ENCODE measurements at regions not wholly inside any gene's neighbourhood (a gene's known extent, or its start where the extent isn't known, plus 50 kb on each side); places are given as distances from the start of the nearest gene placed in this dataset.

GRCh38 chr14:40989260-40989659 lies 617.4 kb upstream of the LRFN5 start:
- H3K27me3 Mint-ChIP-seq: no peaks in the 10 kb centered on the region
- H3K27ac Mint-ChIP-seq: no peak overlapping the region
- intact Hi-C loops (cut with micrococcal nuclease): no loop called here
- POLR2A ChIA-PET: no interaction called here
- no peak for DNase-seq
- ATAC-seq: no peak
- CTCF ChIA-PET: no interaction called here
- H3K4me1 Mint-ChIP-seq (ENCODE audit: low read depth): no peaks in the 10 kb centered on the region
- H3K9me3 Mint-ChIP-seq: peaks cover 21% of the 10 kb centered on the region
- TF ChIP-seq, protein P1, sequence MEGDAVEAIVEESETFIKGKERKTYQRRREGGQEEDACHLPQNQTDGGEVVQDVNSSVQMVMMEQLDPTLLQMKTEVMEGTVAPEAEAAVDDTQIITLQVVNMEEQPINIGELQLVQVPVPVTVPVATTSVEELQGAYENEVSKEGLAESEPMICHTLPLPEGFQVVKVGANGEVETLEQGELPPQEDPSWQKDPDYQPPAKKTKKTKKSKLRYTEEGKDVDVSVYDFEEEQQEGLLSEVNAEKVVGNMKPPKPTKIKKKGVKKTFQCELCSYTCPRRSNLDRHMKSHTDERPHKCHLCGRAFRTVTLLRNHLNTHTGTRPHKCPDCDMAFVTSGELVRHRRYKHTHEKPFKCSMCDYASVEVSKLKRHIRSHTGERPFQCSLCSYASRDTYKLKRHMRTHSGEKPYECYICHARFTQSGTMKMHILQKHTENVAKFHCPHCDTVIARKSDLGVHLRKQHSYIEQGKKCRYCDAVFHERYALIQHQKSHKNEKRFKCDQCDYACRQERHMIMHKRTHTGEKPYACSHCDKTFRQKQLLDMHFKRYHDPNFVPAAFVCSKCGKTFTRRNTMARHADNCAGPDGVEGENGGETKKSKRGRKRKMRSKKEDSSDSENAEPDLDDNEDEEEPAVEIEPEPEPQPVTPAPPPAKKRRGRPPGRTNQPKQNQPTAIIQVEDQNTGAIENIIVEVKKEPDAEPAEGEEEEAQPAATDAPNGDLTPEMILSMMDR (IDR thresholded peaks at IDR 0.05): no peak
- H3K4me3 Mint-ChIP-seq: no peak overlapping the region
- H3K36me3 Mint-ChIP-seq (ENCODE audit: low read depth): no peaks in the 10 kb centered on the region

DNA sequence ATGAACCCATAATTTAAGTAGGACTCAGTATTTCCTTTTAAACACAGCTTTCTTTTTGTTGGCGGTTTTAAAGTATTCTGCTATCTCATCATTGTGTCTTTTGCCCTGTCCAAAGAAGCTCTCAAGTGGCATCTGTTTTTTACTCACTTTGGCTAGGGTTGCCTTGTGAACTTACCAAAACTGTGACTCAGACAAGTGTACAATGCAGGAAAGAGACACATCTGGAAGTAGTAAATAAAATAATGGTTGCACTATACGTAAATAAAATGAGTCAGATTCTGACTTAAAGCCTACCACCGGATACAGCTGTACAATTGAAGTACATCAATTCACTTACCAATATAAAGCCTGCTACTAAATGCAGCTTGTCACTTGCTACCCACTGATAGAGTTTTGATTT lies 619.2 kb upstream of the LRFN5 start:
- no peak for ATAC-seq
- Mint-ChIP-seq H3K27me3 (no peaks in the 10 kb centered on the region), H3K27ac (no peak overlapping the region), H3K9me3 (peaks cover 14% of the 10 kb centered on the region), H3K4me1 (ENCODE audit: low read depth) (no peaks in the 10 kb centered on the region), H3K4me3 (no peak overlapping the region), H3K36me3 (ENCODE audit: low read depth) (no peaks in the 10 kb centered on the region)
- POLR2A ChIA-PET: no interaction called here
- TF ChIP-seq, protein P1 (IDR thresholded peaks at IDR 0.05): no peak
- intact Hi-C loops (cut with micrococcal nuclease): no loop called here
- CTCF ChIA-PET: no interaction called here
- DNase-seq: no peak

GRCh38 chr14:40986655-40987054 lies 620.0 kb upstream of the LRFN5 start:
- CTCF ChIA-PET: no interaction called here
- Mint-ChIP-seq H3K36me3 (ENCODE audit: low read depth) (no peaks in the 10 kb centered on the region), H3K9me3 (peaks cover 8% of the 10 kb centered on the region), H3K27ac (no peak overlapping the region), H3K4me3 (no peak overlapping the region), H3K27me3 (no peaks in the 10 kb centered on the region), H3K4me1 (ENCODE audit: low read depth) (no peaks in the 10 kb centered on the region)
- intact Hi-C loops (cut with micrococcal nuclease): no loop called here
- TF ChIP-seq, protein P1 (IDR thresholded peaks at IDR 0.05): no peak
- ATAC-seq: no peak
- POLR2A ChIA-PET: no interaction called here
- no peak for DNase-seq

DNA sequence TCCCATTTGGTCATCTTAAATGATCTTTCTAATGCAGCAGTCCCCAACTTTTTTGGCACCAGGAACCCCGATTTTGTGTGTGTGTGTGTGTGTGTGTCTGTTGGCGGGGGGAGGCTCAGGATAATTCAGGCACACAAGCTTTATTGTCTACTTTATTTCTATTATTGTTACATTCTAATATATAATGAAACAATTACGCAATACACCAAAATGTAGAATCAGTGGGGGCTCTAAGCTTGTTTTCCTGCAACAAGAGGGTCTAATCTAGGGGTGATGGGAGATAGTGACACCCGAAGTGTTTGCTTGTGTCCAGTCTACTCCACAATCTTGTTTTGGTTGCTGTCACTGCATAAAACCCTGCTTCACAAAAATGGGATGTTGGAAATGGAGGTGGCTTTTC lies 621.1 kb upstream of the LRFN5 start:
- intact Hi-C loops (cut with micrococcal nuclease): no loop called here
- no peak overlapping the region for H3K4me3 Mint-ChIP-seq
- H3K9me3 Mint-ChIP-seq: peaks cover 8% of the 10 kb centered on the region
- no peaks in the 10 kb centered on the region for H3K27me3 Mint-ChIP-seq
- H3K27ac Mint-ChIP-seq: no peak overlapping the region
- H3K4me1 Mint-ChIP-seq (ENCODE audit: low read depth): no peaks in the 10 kb centered on the region
- ATAC-seq: no peak
- no peaks in the 10 kb centered on the region for H3K36me3 Mint-ChIP-seq (ENCODE audit: low read depth)
- CTCF ChIA-PET: no interaction called here
- no peak for DNase-seq
- POLR2A ChIA-PET: no interaction called here
- TF ChIP-seq, protein P1 (IDR thresholded peaks at IDR 0.05): no peak

DNA sequence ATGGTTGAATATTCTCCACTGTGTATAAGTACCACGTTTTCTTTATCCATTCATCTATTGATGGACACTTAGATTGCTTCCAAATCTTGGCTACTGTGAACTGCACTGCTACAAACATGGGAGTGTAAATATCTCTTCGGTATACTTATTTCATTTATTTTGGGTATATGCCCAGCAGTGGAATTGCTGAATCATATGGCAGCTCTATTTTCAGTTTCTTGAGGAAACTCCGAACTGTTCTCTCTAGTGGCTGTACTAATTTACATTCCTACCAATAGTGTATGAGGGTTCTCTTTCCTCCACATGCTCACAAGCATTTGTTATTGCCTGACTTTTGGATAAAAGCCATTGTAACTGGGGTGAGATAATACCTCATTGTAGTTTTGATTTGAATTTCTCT lies 623.1 kb upstream of the LRFN5 start:
- CTCF ChIA-PET: interaction anchor here (0.9 kb wide), 1 partner anchor 20 kb away, joined by 3 read pairs; no protein-coding TSS in a partner anchor
- peaks cover 4% of the 10 kb centered on the region for H3K9me3 Mint-ChIP-seq
- no peaks in the 10 kb centered on the region for H3K4me1 Mint-ChIP-seq (ENCODE audit: low read depth)
- POLR2A ChIA-PET: no interaction called here
- H3K27ac Mint-ChIP-seq: no peak overlapping the region
- intact Hi-C loops (cut with micrococcal nuclease): no loop called here
- DNase-seq (no peak), ATAC-seq (no peak)
- TF ChIP-seq, protein P1 (IDR thresholded peaks at IDR 0.05): no peak
- no peak overlapping the region for H3K4me3 Mint-ChIP-seq
- H3K36me3 Mint-ChIP-seq (ENCODE audit: low read depth): no peaks in the 10 kb centered on the region
- H3K27me3 Mint-ChIP-seq: no peaks in the 10 kb centered on the region
